HepG2 (cell line): ENCODE measurements at regions not wholly inside any gene's neighbourhood (a gene's known extent, or its start where the extent isn't known, plus 50 kb on each side); places are given as distances from the start of the nearest gene placed in this dataset.

Experiments used
- ATAC-seq: fragments of 200-7000 bp; cut with Tn5 transposase; 3 replicates; pipeline ENCODE4 v1.9.1; 2020; ENCODE audit warnings: mild to moderate bottlenecking, moderate library complexity
- BruUV-seq: library from RNA; stranded (reverse); fragments of 400-500 nt; replicated peaks from 2 replicates; lab custom pipeline; 2021; lab: Mats Ljungman, UMichigan
- CTCF ChIA-PET: fragments of 300-600 bp; formaldehyde crosslinking; extraction: SDS; loops from one replicate; lab custom pipeline; 2021; ENCODE audit warnings: low total read pairs, inconsistent platforms, low intra/inter-chr PET ratio; lab: Yijun Ruan, JAX
- POLR2A ChIA-PET: fragments of 350-600 bp; sonication (Branson Sonifier 250); formaldehyde crosslinking; loops from one replicate; lab custom pipeline; 2020; ENCODE audit warnings: antibody characterized with exemption, inconsistent platforms; lab: Yijun Ruan, JAX
- DNase-seq: peaks from one replicate; pipeline ENCODE4 v3.0.0-alpha.2; 2015; ENCODE audit warnings: low spot score
- FAIRE-seq: peaks from 3 replicates; lab custom pipeline; 2011; peaks lifted over from hg19 to GRCh38; lab: Jason Lieb, UNC
- H2AFZ ChIP-seq: one replicate; pipeline ENCODE4 v1.6.1; 2011; ENCODE audit warnings: low read length, inconsistent platforms
- H3K27ac ChIP-seq: fragments of 300-600 bp; 3 replicates; pipeline ENCODE4 v1.8.0; 2011; ENCODE audit warnings: mixed run types, mild to moderate bottlenecking, mixed read lengths, low read length, inconsistent platforms; ENCODE audit not compliant: insufficient read depth; ENCODE audit errors: extremely low read length
- H3K27me3 ChIP-seq, 2 experiments: fragments of 200-600 bp in 1 of 2; 2 replicates in 1 of 2; 3 replicates in 1 of 2; pipeline versions ENCODE4 v1.6.0 to v1.8.0; 2011; ENCODE audit warnings: low read length in 2 of 2, mild to moderate bottlenecking in 2 of 2, moderate library complexity in 2 of 2, inconsistent platforms in 1 of 2; ENCODE audit not compliant: insufficient read depth in 2 of 2, control insufficient read depth in 1 of 2
- H3K36me3 ChIP-seq, 2 experiments: fragments of 200-600 bp in 1 of 2; replicated peaks in 1 of 2; 2 replicates in 1 of 2; 3 replicates in 1 of 2; pipeline versions ENCODE4 v1.5.1 to v1.8.0; 2011; ENCODE audit warnings: low read length in 2 of 2, inconsistent platforms in 1 of 2; ENCODE audit not compliant: insufficient read depth in 2 of 2, control insufficient read depth in 1 of 2
- H3K4me1 ChIP-seq: 2 replicates; pipeline ENCODE4 v1.5.1; 2012; ENCODE audit warnings: low read length, inconsistent platforms; ENCODE audit not compliant: insufficient read depth
- H3K4me2 ChIP-seq: 2 replicates; pipeline ENCODE4 v1.6.0; 2011; ENCODE audit warnings: low read depth, low read length, inconsistent platforms
- H3K4me3 ChIP-seq, 3 experiments: fragments of 200-600 bp in 1 of 3; sonication (generic), shearing (Covaris generic) in 1 of 3; replicated peaks in 1 of 3; 2 replicates each; pipeline ENCODE4 v1.5.1; 2011 to 2016; ENCODE audit warnings: low read length in 3 of 3, inconsistent platforms in 2 of 3, low read depth in 2 of 3, mild to moderate bottlenecking in 2 of 3, control low read depth in 1 of 3, mixed read lengths in 1 of 3; ENCODE audit not compliant: insufficient read depth in 1 of 3
- H3K79me2 ChIP-seq: one replicate; pipeline ENCODE4 v1.6.1; 2011; ENCODE audit warnings: low read length, inconsistent platforms; ENCODE audit not compliant: insufficient read depth
- H3K9ac ChIP-seq: 2 replicates; pipeline ENCODE4 v1.6.0; 2011; ENCODE audit warnings: mild to moderate bottlenecking, low read depth, low read length, inconsistent platforms; ENCODE audit not compliant: insufficient read depth
- H3K9me3 ChIP-seq: 2 replicates; pipeline ENCODE4 v1.5.1; 2012; ENCODE audit warnings: mild to moderate bottlenecking, low read length
- H4K20me1 ChIP-seq: 2 replicates; pipeline ENCODE4 v1.6.0; 2011; ENCODE audit warnings: inconsistent platforms, mild to moderate bottlenecking, low read length, moderate library complexity; ENCODE audit not compliant: insufficient read depth
- AFF4 ChIP-seq: sonication (generic); formaldehyde crosslinking; IDR thresholded peaks from 2 replicates; pipeline ENCODE4 v1.4.0; 2020; ENCODE audit warnings: missing genetic modification reagents
- FOXM1 ChIP-seq: sonication (generic); formaldehyde crosslinking; IDR thresholded peaks from 2 replicates; pipeline ENCODE4 v1.5.0; 2020; ENCODE audit warnings: missing genetic modification reagents
- MED13 ChIP-seq: sonication (generic); formaldehyde crosslinking; IDR thresholded peaks from 2 replicates; pipeline ENCODE4 v1.5.0; 2020; ENCODE audit warnings: missing genetic modification reagents
- PHF5A ChIP-seq: IDR thresholded peaks from one replicate; pipeline ENCODE4 v1.6.1; 2018; ENCODE audit warnings: low read depth, missing genetic modification reagents; ENCODE audit not compliant: unreplicated experiment
- REST ChIP-seq, 2 experiments: IDR thresholded peaks; 2 replicates each; pipeline ENCODE4 v1.6.1; 2011 to 2012; ENCODE audit warnings: low read length in 2 of 2, borderline replicate concordance in 1 of 2, low read depth in 1 of 2, mild to moderate bottlenecking in 1 of 2, moderate library complexity in 1 of 2
- ZBTB34 ChIP-seq: sonication (generic); formaldehyde crosslinking; IDR thresholded peaks from 2 replicates; pipeline ENCODE4 v1.8.0; 2022; ENCODE audit warnings: mild to moderate bottlenecking, missing genetic modification reagents
- ZMAT5 ChIP-seq: sonication (generic); formaldehyde crosslinking; IDR thresholded peaks from 2 replicates; pipeline ENCODE4 v1.5.0; 2020; ENCODE audit warnings: mild to moderate bottlenecking, low read depth, missing genetic modification reagents, borderline replicate concordance
- ZNF597 ChIP-seq: sonication (generic); formaldehyde crosslinking; IDR thresholded peaks from 2 replicates; pipeline ENCODE4 v1.5.0; 2020; ENCODE audit warnings: missing genetic modification reagents
- ZNF598 ChIP-seq: sonication (generic); formaldehyde crosslinking; IDR thresholded peaks from 2 replicates; pipeline ENCODE4 v1.5.1; 2020; ENCODE audit warnings: mild to moderate bottlenecking, missing genetic modification reagents, borderline replicate concordance
- ZNF619 ChIP-seq: sonication (generic); formaldehyde crosslinking; IDR thresholded peaks from 2 replicates; pipeline ENCODE4 v1.4.0; 2020; ENCODE audit warnings: mild to moderate bottlenecking, missing genetic modification reagents
- ZNF749 ChIP-seq: sonication (generic); formaldehyde crosslinking; IDR thresholded peaks from 2 replicates; pipeline ENCODE4 v1.8.0; 2022; ENCODE audit warnings: mild to moderate bottlenecking, missing genetic modification reagents, moderate library complexity, borderline replicate concordance
- ZNF841 ChIP-seq: sonication (generic); formaldehyde crosslinking; IDR thresholded peaks from 2 replicates; pipeline ENCODE4 v1.8.1; 2023; ENCODE audit warnings: missing genetic modification reagents, borderline replicate concordance
- ZNF891 ChIP-seq: sonication (generic); formaldehyde crosslinking; IDR thresholded peaks from 2 replicates; pipeline ENCODE4 v1.5.0; 2020; ENCODE audit warnings: mild to moderate bottlenecking, missing genetic modification reagents
- WGBS: methylation state at CpG from one replicate; pipeline ENCODE4 v1.1.6; 2017; ENCODE audit warnings: low lambda C conversion rate; 5-methylcytosine and 5-hydroxymethylcytosine counted together
- in situ Hi-C: cut with HindIII; loops from 2 replicates; pipeline ENCODE4 v1.10.0; 2017; ENCODE audit warnings: low pct_unique_long_range_greater_than_20kb; ENCODE audit not compliant: extremely low pct_ligation_motif_present
- intact Hi-C: fragments of 100-400 bp; cut with micrococcal nuclease; formaldehyde crosslinking; loops from one replicate; pipeline ENCODE4 v1.10.0; 2022; ENCODE audit not compliant: unreplicated experiment

- no peaks in the 10 kb centered on the region for H3K27me3 ChIP-seq
- H3K9ac ChIP-seq, result no peak overlapping the region
- POLR2A ChIA-PET, result no interaction called here
- H2AFZ ChIP-seq, result no peak overlapping the region
- intact Hi-C loops (no loop called here), in situ Hi-C loops (no loop called here)
- no peak overlapping the region for H3K4me2 ChIP-seq
- H3K36me3 ChIP-seq, result no peaks in the 10 kb centered on the region
- H3K79me2 ChIP-seq, result no peaks in the 10 kb centered on the region
- CTCF ChIA-PET, result no interaction called here
- FAIRE-seq (no peak), ATAC-seq (no peak), DNase-seq (no peak)
- no TSS peak for BruUV-seq
- WGBS, result 47% methylated on average over 17 of the region's 17 CpGs
- no peaks in the 10 kb centered on the region for H3K9me3 ChIP-seq
- H3K27ac ChIP-seq, result no peak overlapping the region
- no peak for TF ChIP-seq FOXM1
- no peak for TF ChIP-seq ZNF891 (CRISPR knock-in tag)
- no peak for TF ChIP-seq ZNF749 (CRISPR knock-in tag)
- TF ChIP-seq ZNF841 (CRISPR knock-in tag), result no peak
- TF ChIP-seq ZNF619 (CRISPR knock-in tag), result no peak
- no peak for TF ChIP-seq ZMAT5 (CRISPR knock-in tag)
- TF ChIP-seq ZNF597 (CRISPR knock-in tag), result no peak
- no peak for TF ChIP-seq AFF4 (CRISPR knock-in tag)
- TF ChIP-seq REST (IDR thresholded peaks at IDR 0.05; ENCODE audit: borderline replicate concordance in 1 of 2, low read depth in 1 of 2, low read length in 2 of 2), result no peak
- TF ChIP-seq PHF5A, result no peak
- no peak for TF ChIP-seq MED13 (CRISPR knock-in tag)
- TF ChIP-seq ZBTB34 (CRISPR knock-in tag), result no peak
- TF ChIP-seq ZNF598 (CRISPR knock-in tag), result no peak
- H3K4me1 ChIP-seq, result no peaks in the 10 kb centered on the region
- H4K20me1 ChIP-seq, result no peaks in the 10 kb centered on the region
- no peak overlapping the region for H3K4me3 ChIP-seq
Observed at GRCh38 chr10:10923029-10923651, 94.5 kb upstream of the CELF2 start.
